Activated CD4-positive, CD25-positive, alpha-beta regulatory T cell treated with anti-CD3 and anti-CD28 coated beads, Interleukin-2, amount 50 U/mL, for 72 hours (primary cell): ENCODE measurements at regions not wholly inside any gene's neighbourhood (a gene's known extent, or its start where the extent isn't known, plus 50 kb on each side); places are given as distances from the start of the nearest gene placed in this dataset.
"Not testable (repeated sequence)": the region's sequence is repeated elsewhere in the genome, so short reads cannot be mapped to it uniquely, and the experiment has no call there.

Source experiments
- DNase-seq: peaks from one replicate; pipeline ENCODE4 v3.0.0; 2021

- no peak for DNase-seq
These were observed 226.8 kb upstream of the SGK1 start for GRCh38 chr6:134544737-134545136.

GRCh38 chr6:134543128-134543527, 225.2 kb upstream of the SGK1 start:
- DNase-seq, result no peak

- no peak for DNase-seq
These were observed 223.1 kb upstream of the SGK1 start for GRCh38 chr6:134541001-134541400.

GRCh38 chr6:134539865-134540323, 222.0 kb upstream of the SGK1 start:
- DNase-seq, result no peak

- not testable (repeated sequence) for DNase-seq
These were observed 219.9 kb upstream of the SGK1 start for GRCh38 chr6:134537765-134538164.

GRCh38 chr6:134537146-134537555, 219.2 kb upstream of the SGK1 start:
- DNase-seq, result no peak

GRCh38 chr6:134535831-134536230, 217.9 kb upstream of the SGK1 start:
- DNase-seq, result no peak

- DNase-seq, result no peak
These were observed 216.8 kb upstream of the SGK1 start for GRCh38 chr6:134534708-134535149.

- DNase-seq, result no peak
These were observed 216.1 kb upstream of the SGK1 start for GRCh38 chr6:134533991-134534390.

- no peak for DNase-seq
These were observed 215.0 kb upstream of the SGK1 start for GRCh38 chr6:134532694-134533624.

GRCh38 chr6:134531611-134532010, 213.7 kb upstream of the SGK1 start:
- DNase-seq, result no peak

GRCh38 chr6:134531188-134531551, 213.3 kb upstream of the SGK1 start:
- no peak for DNase-seq

- no peak for DNase-seq
These were observed 212.0 kb upstream of the SGK1 start for GRCh38 chr6:134529921-134530320.

GRCh38 chr6:134529305-134529704, 211.4 kb upstream of the SGK1 start:
- no peak for DNase-seq

GRCh38 chr6:134527108-134527787, 209.3 kb upstream of the SGK1 start:
- no peak for DNase-seq

- DNase-seq, result no peak
These were observed 207.4 kb upstream of the SGK1 start for GRCh38 chr6:134525190-134525868.

GRCh38 chr6:134523903-134524650, 206.2 kb upstream of the SGK1 start:
- DNase-seq, result no peak

- no peak for DNase-seq
These were observed 205.1 kb upstream of the SGK1 start for GRCh38 chr6:134523051-134523450.

GRCh38 chr6:134521116-134521501, 203.2 kb upstream of the SGK1 start:
- DNase-seq, result no peak

- DNase-seq, result no peak
These were observed 202.5 kb upstream of the SGK1 start for GRCh38 chr6:134520181-134521115.

GRCh38 chr6:134519465-134519864, 201.6 kb upstream of the SGK1 start:
- no peak for DNase-seq

- no peak for DNase-seq
These were observed 200.0 kb upstream of the SGK1 start for GRCh38 chr6:134517868-134518267.
